NT2/D1 (cell line): ENCODE measurements at regions not wholly inside any gene's neighbourhood (a gene's known extent, or its start where the extent isn't known, plus 50 kb on each side); places are given as distances from the start of the nearest gene placed in this dataset.

ENCODE experiments used
- SUZ12 ChIP-seq: IDR thresholded peaks from 2 replicates; pipeline ENCODE4 v1.6.1; 2011; ENCODE audit not compliant: insufficient read length, insufficient read depth; ENCODE audit errors: extremely low read depth
- YY1 ChIP-seq: IDR thresholded peaks from 2 replicates; pipeline ENCODE4 v1.6.1; 2011; ENCODE audit not compliant: insufficient read length, insufficient read depth
- ZNF274 ChIP-seq: IDR thresholded peaks from 2 replicates; pipeline ENCODE4 v1.6.1; 2011; ENCODE audit warnings: mild to moderate bottlenecking, low read depth, low read length

DNA sequence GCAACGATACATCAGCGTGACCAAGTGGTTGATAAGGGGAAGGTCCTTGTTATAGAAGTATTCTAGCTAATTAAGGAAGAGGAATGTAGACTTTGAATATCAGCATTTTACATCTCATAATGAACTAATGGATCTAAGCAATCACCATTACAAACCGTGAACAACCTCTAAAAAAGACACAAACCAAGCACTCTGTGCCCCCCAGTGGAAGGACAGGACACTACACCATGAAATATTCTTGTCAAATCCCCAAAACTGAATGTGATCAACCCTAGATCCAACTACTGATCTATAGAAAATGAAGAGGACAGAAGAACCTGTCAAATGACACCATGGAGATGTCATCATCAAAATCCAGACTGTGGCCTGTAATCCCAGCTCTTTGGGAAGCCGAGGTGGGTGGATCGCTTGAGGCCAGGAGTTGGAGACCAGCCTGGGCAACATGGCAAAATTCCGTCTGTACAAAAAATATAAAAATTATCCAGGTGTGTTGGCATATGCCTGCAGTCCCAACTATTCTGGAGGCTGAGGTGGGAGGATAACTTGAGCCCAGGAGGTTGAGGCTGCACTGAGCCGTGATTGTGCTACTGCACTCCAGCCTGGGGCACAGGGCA, 111.3 kb upstream of the CARD11 start:
- TF ChIP-seq ZNF274 (no peak), YY1 (no peak), SUZ12 (no peak)
